ENCODE measurements at regions not wholly inside any gene's neighbourhood (a gene's known extent, or its start where the extent isn't known, plus 50 kb on each side); places are given as distances from the start of the nearest gene placed in this dataset.

GRCh38 chr11:10396771-10397170, 58.3 kb upstream of the AMPD3 start:
- TF ChIP-seq CTCF (conservative IDR thresholded peaks at IDR 0.05 in 1 of 2, IDR thresholded peaks at IDR 0.05 in 1 of 2; ENCODE audit: extremely low read depth in 1 of 2, insufficient read depth in 1 of 2, low read depth in 1 of 2, low read length in 2 of 2), result no peak
- TF ChIP-seq EZH2 (IDR thresholded peaks at IDR 0.05; ENCODE audit: borderline replicate concordance, low read length), result no peak
